K562 (cell line): ENCODE measurements at regions not wholly inside any gene's neighbourhood (a gene's known extent, or its start where the extent isn't known, plus 50 kb on each side); places are given as distances from the start of the nearest gene placed in this dataset.

Experiments used
- ATAC-seq: fragments of 200-7000 bp; cut with Tn5 transposase; 3 replicates; pipeline ENCODE4 v1.9.1; 2020; ENCODE audit warnings: moderate library complexity
- BruUV-seq: library from RNA; stranded (reverse); fragments of 400-500 nt; replicated peaks from 2 replicates; lab custom pipeline; 2021; lab: Mats Ljungman, UMichigan
- CTCF ChIA-PET: fragments of 300-600 bp; formaldehyde crosslinking; extraction: SDS; loops from one replicate; lab custom pipeline; 2021; ENCODE audit warnings: low intra/inter-chr PET ratio; lab: Yijun Ruan, JAX
- POLR2A ChIA-PET: fragments of 300-600, 350-650 bp; sonication (Branson Sonifier 250); formaldehyde crosslinking; extraction: SDS; loops from one replicate; lab custom pipeline; 2021; ENCODE audit warnings: antibody characterized with exemption, inconsistent platforms; lab: Yijun Ruan, JAX
- DNase-seq, 4 experiments: peaks; one replicate each; pipeline versions ENCODE4 v3.0.0 to v3.0.0-alpha.2; 2011 to 2018; ENCODE audit warnings: low spot score in 3 of 4, mixed read lengths in 3 of 4; ENCODE audit errors: extremely low read depth in 1 of 4
- FAIRE-seq: peaks from 2 replicates; lab custom pipeline; 2011; peaks lifted over from hg19 to GRCh38; lab: Jason Lieb, UNC
- H2AFZ ChIP-seq: 2 replicates; pipeline ENCODE4 v1.6.0; 2011; ENCODE audit warnings: low read depth, low read length, control low read depth, inconsistent platforms
- H3K27ac ChIP-seq: fragments of 200-600 bp; 3 replicates; pipeline ENCODE4 v1.8.0; 2011; ENCODE audit warnings: low read depth, mild to moderate bottlenecking, control low read depth, inconsistent platforms, low read length, moderate library complexity, mixed read lengths; ENCODE audit errors: extremely low read depth
- H3K27me3 ChIP-seq, 2 experiments: fragments of 300-600 bp in 1 of 2; 2 replicates in 1 of 2; 3 replicates in 1 of 2; pipeline versions ENCODE4 v1.6.0 to v1.8.0; 2011; ENCODE audit warnings: inconsistent platforms in 2 of 2, low read length in 2 of 2, mild to moderate bottlenecking in 1 of 2, mixed read lengths in 1 of 2, moderate library complexity in 1 of 2; ENCODE audit not compliant: control insufficient read depth in 2 of 2, insufficient read depth in 2 of 2
- H3K36me3 ChIP-seq: fragments of 300-600 bp; 3 replicates; pipeline ENCODE4 v1.8.0; 2011; ENCODE audit warnings: mild to moderate bottlenecking, low read length, inconsistent platforms; ENCODE audit not compliant: control insufficient read depth, insufficient read depth
- H3K4me1 ChIP-seq, 2 experiments: fragments of 200-600 bp in 1 of 2; replicated peaks in 1 of 2; 2 replicates in 1 of 2; 3 replicates in 1 of 2; pipeline versions ENCODE4 v1.5.1 to v1.8.0; 2011; ENCODE audit warnings: inconsistent platforms in 2 of 2, low read length in 2 of 2, mild to moderate bottlenecking in 1 of 2, mixed read lengths in 1 of 2, moderate library complexity in 1 of 2; ENCODE audit not compliant: control insufficient read depth in 2 of 2, insufficient read depth in 2 of 2
- H3K4me2 ChIP-seq: 2 replicates; pipeline ENCODE4 v1.6.1; 2011; ENCODE audit warnings: low read length, control low read depth, inconsistent platforms, mixed read lengths; ENCODE audit not compliant: insufficient read depth
- H3K4me3 ChIP-seq: fragments of 200-600 bp; sonication (generic), shearing (Covaris generic); 2 replicates; pipeline ENCODE4 v1.5.1; 2016; ENCODE audit warnings: control low read depth, inconsistent platforms
- H3K79me2 ChIP-seq: fragments of 200-600 bp; 3 replicates; pipeline ENCODE4 v1.8.0; 2011; ENCODE audit warnings: low read length, inconsistent platforms; ENCODE audit not compliant: control insufficient read depth, insufficient read depth
- H3K9ac ChIP-seq, 2 experiments: 2 replicates each; pipeline versions ENCODE4 v1.6.0 to v1.6.1; 2011; ENCODE audit warnings: low read depth in 2 of 2, low read length in 2 of 2, control low read depth in 1 of 2, inconsistent platforms in 1 of 2, mild to moderate bottlenecking in 1 of 2, mixed read lengths in 1 of 2; ENCODE audit not compliant: insufficient read depth in 1 of 2
- H3K9me1 ChIP-seq: one replicate; pipeline ENCODE4 v1.6.0; 2011; ENCODE audit warnings: inconsistent platforms, mild to moderate bottlenecking, low read length, moderate library complexity; ENCODE audit not compliant: control insufficient read depth, insufficient read depth
- H3K9me3 ChIP-seq: replicated peaks from 2 replicates; pipeline ENCODE4 v1.5.1; 2011; ENCODE audit warnings: low read depth, low read length, inconsistent platforms; ENCODE audit not compliant: control insufficient read depth, insufficient read depth
- H4K20me1 ChIP-seq: replicated peaks from 2 replicates; pipeline ENCODE4 v1.6.1; 2011; ENCODE audit warnings: low read length, inconsistent platforms, mixed read lengths; ENCODE audit not compliant: control insufficient read depth, insufficient read depth
- ARID1B ChIP-seq: fragments of 450-650 bp; IDR thresholded peaks from 2 replicates; pipeline ENCODE4 v1.6.1; 2016; ENCODE audit warnings: antibody characterized with exemption, mild to moderate bottlenecking, inconsistent platforms
- C11orf30 ChIP-seq: fragments of 450-650 bp; IDR thresholded peaks from 2 replicates; pipeline ENCODE4 v1.6.1; 2016; ENCODE audit warnings: low read depth, mild to moderate bottlenecking
- CBX1 ChIP-seq: sonication (generic); IDR thresholded peaks from 2 replicates; pipeline ENCODE4 v1.6.1; 2016; ENCODE audit warnings: antibody characterized with exemption, low read depth, mild to moderate bottlenecking
- DPF2 ChIP-seq: fragments of 450-650 bp; IDR thresholded peaks from 2 replicates; pipeline ENCODE4 v1.6.1; 2016
- KLF16 ChIP-seq: IDR thresholded peaks from 2 replicates; pipeline ENCODE4 v1.6.1; 2016; ENCODE audit warnings: antibody characterized with exemption
- MEIS2 ChIP-seq: fragments of 450-650 bp; IDR thresholded peaks from 2 replicates; pipeline ENCODE4 v1.6.1; 2014; ENCODE audit warnings: mild to moderate bottlenecking; ENCODE audit not compliant: partially characterized antibody
- PTRF ChIP-seq: fragments of 450-650 bp; IDR thresholded peaks from 2 replicates; pipeline ENCODE4 v1.6.1; 2016; ENCODE audit warnings: mild to moderate bottlenecking, missing genetic modification characterization, missing compliant biosample characterization
- SMARCA4 ChIP-seq: fragments of 450-650 bp; IDR thresholded peaks from 2 replicates; pipeline ENCODE4 v1.6.1; 2016
- SMARCE1 ChIP-seq: fragments of 450-650 bp; IDR thresholded peaks from 2 replicates; pipeline ENCODE4 v1.7.1; 2016; ENCODE audit warnings: mild to moderate bottlenecking
- SNIP1 ChIP-seq: fragments of 450-650 bp; IDR thresholded peaks from 2 replicates; pipeline ENCODE4 v1.7.1; 2017; ENCODE audit warnings: low read depth, mild to moderate bottlenecking
- TCFL5 ChIP-seq: fragments of 250-450 bp; sonication (Bioruptor Pico); conservative IDR thresholded peaks from 2 replicates; pipeline ENCODE4 v1.6.1; 2021; ENCODE audit warnings: mild to moderate bottlenecking, moderate library complexity, matching md5 sums
- TRIM24 ChIP-seq, 2 experiments: fragments of 450-650 bp; IDR thresholded peaks; 2 replicates each; pipeline ENCODE4 v1.6.1; 2016
- U2AF1 ChIP-seq: fragments of 200-400 bp; formaldehyde crosslinking; optimal IDR thresholded peaks from 2 replicates; pipeline ENCODE3; 2017; ENCODE audit warnings: mild to moderate bottlenecking, low read depth, low read length, moderate library complexity
- ZNF121 ChIP-seq: sonication (generic); formaldehyde crosslinking; conservative IDR thresholded peaks from 2 replicates; pipeline ENCODE4 v1.8.0; 2022; ENCODE audit warnings: missing genetic modification reagents
- ZNF165 ChIP-seq: fragments of 250-450 bp; sonication (Bioruptor Pico); IDR thresholded peaks from 2 replicates; pipeline ENCODE4 v1.4.0; 2020; ENCODE audit warnings: borderline replicate concordance
- ZNF3 ChIP-seq: fragments of 250-450 bp; sonication (Bioruptor Pico); IDR thresholded peaks from 2 replicates; pipeline ENCODE4 v1.5.0; 2021; ENCODE audit warnings: mild to moderate bottlenecking, moderate library complexity
- ZNF449 ChIP-seq: fragments of 250-450 bp; sonication (Bioruptor Pico); IDR thresholded peaks from 2 replicates; pipeline ENCODE4 v1.8.0; 2022; ENCODE audit warnings: moderate library complexity, mild to moderate bottlenecking, inconsistent platforms
- ZNF766 ChIP-seq: fragments of 200-800 bp; sonication (Bioruptor generic); conservative IDR thresholded peaks from 2 replicates; pipeline ENCODE4 v1.6.1; 2016; ENCODE audit warnings: missing genetic modification characterization, missing compliant biosample characterization
- WGBS: fragments of 100-300 bp; shearing (Covaris generic); methylation state at CpG from one replicate; pipeline ENCODE4 v1.1.6; 2016; ENCODE audit warnings: low coverage, mixed read lengths; ENCODE audit not compliant: insufficient coverage; ENCODE audit errors: missing lambda C conversion rate; 5-methylcytosine and 5-hydroxymethylcytosine counted together
- in situ Hi-C: fragments of 300-500 bp; cut with MboI; formaldehyde crosslinking; loops from 4 replicates; pipeline ENCODE4 v1.15.0; 2018; ENCODE audit warnings: inconsistent platforms, mixed read lengths
- intact Hi-C: fragments of 100-400 bp; cut with micrococcal nuclease; formaldehyde crosslinking; loops from 2 replicates; pipeline ENCODE4 v1.14.2; 2022

GRCh38 chr7:113307147-113307546, 188.8 kb upstream of the SMIM30 start:
- no peaks in the 10 kb centered on the region; a peak in 1 of 5 replicates for H3K4me1 ChIP-seq
- no peak overlapping the region for H3K4me3 ChIP-seq
- H3K4me2 ChIP-seq, result no peak overlapping the region
- CTCF ChIA-PET, result no interaction called here
- no peaks in the 10 kb centered on the region for H3K27me3 ChIP-seq
- H2AFZ ChIP-seq, result no peak overlapping the region
- DNase-seq (no peak), ATAC-seq (no peak), FAIRE-seq (no peak)
- H3K9me1 ChIP-seq, result no peaks in the 10 kb centered on the region
- H3K9me3 ChIP-seq, result no peaks in the 10 kb centered on the region
- H3K79me2 ChIP-seq, result no peaks in the 10 kb centered on the region
- intact Hi-C loops, result no loop called here
- H3K36me3 ChIP-seq, result no peaks in the 10 kb centered on the region
- POLR2A ChIA-PET, result no interaction called here
- no TSS peak for BruUV-seq
- no peak overlapping the region for H3K27ac ChIP-seq
- H3K9ac ChIP-seq, result no peak overlapping the region
- TF ChIP-seq ZNF121 (CRISPR knock-in tag) (no peak), ZNF3 (CRISPR knock-in tag) (no peak), TCFL5 (CRISPR knock-in tag) (no peak), KLF16 (no peak), ZNF165 (no peak), SNIP1 (no peak), CBX1 (no peak)
- H4K20me1 ChIP-seq, result no peaks in the 10 kb centered on the region
- WGBS, result 0% methylated on average over 2 of the region's 2 CpGs
- in situ Hi-C loops, result no loop called here

- no peaks in the 10 kb centered on the region for H3K79me2 ChIP-seq
- H3K9me3 ChIP-seq, result no peaks in the 10 kb centered on the region
- WGBS, result 0% methylated on average over 2 of the region's 2 CpGs
- ChIA-PET POLR2A (no interaction called here), CTCF (no interaction called here)
- in situ Hi-C loops (no loop called here), intact Hi-C loops (no loop called here)
- ATAC-seq, result peak; percentile 59; the same call in 2 of the 3 replicates
- peak in 2 of 4 experiments; percentile 23 to 47 for DNase-seq
- no peaks in the 10 kb centered on the region for H3K9me1 ChIP-seq
- no peak overlapping the region for H3K9ac ChIP-seq
- no peaks in the 10 kb centered on the region for H3K36me3 ChIP-seq
- no peak overlapping the region for H3K27ac ChIP-seq
- no peak overlapping the region for H3K4me3 ChIP-seq
- H2AFZ ChIP-seq, result no peak overlapping the region
- no peaks in the 10 kb centered on the region; a peak in 1 of 5 replicates for H3K4me1 ChIP-seq
- H3K27me3 ChIP-seq, result no peaks in the 10 kb centered on the region
- H3K4me2 ChIP-seq, result no peak overlapping the region
- no peaks in the 10 kb centered on the region for H4K20me1 ChIP-seq
- FAIRE-seq, result peak; percentile 69
- no TSS peak for BruUV-seq
- peak; percentile 33 to 35; a peak in 2 of 4 replicates for TF ChIP-seq TRIM24 (IDR thresholded peaks at IDR 0.05)
- TF ChIP-seq C11orf30, result no peak
- TF ChIP-seq SMARCE1, result peak; percentile 58
- TF ChIP-seq PTRF (tag), result no peak
- TF ChIP-seq ARID1B, result peak; percentile 80
- no peak for TF ChIP-seq ZNF449 (CRISPR knock-in tag)
- TF ChIP-seq U2AF1, result no peak
- TF ChIP-seq MEIS2, result peak; percentile 46
- peak; percentile 40; the same call in 1 of the 2 replicates for TF ChIP-seq SMARCA4
- TF ChIP-seq ZNF766 (CRISPR knock-in tag), result peak; percentile 78; the same call in 1 of the 2 replicates
- TF ChIP-seq DPF2, result peak; percentile 64
Measured at GRCh38 chr7:113306302-113306701, 187.9 kb upstream of the SMIM30 start.
